Stimulated activated CD8-positive, alpha-beta memory T cell treated with anti-CD3 and anti-CD28 coated beads, Interleukin-15, amount 100 ng/mL, for 24 hours (primary cell): ENCODE measurements at regions not wholly inside any gene's neighbourhood (a gene's known extent, or its start where the extent isn't known, plus 50 kb on each side); places are given as distances from the start of the nearest gene placed in this dataset.
"Not testable (repeated sequence)": the region's sequence is repeated elsewhere in the genome, so short reads cannot be mapped to it uniquely, and the experiment has no call there.

Experiments used
- DNase-seq: peaks from one replicate; pipeline ENCODE4 v3.0.0-alpha.2; 2020; ENCODE audit warnings: low read depth

GRCh38 chr2:111251711-111252110 is 131.0 kb downstream of the BCL2L11 start:
- no peak for DNase-seq

- DNase-seq, result no peak
Measured at GRCh38 chr2:111252436-111252835, 131.7 kb downstream of the BCL2L11 start.

- not testable (repeated sequence) for DNase-seq
Measured at GRCh38 chr2:111254916-111255315, 134.2 kb downstream of the BCL2L11 start.

DNA sequence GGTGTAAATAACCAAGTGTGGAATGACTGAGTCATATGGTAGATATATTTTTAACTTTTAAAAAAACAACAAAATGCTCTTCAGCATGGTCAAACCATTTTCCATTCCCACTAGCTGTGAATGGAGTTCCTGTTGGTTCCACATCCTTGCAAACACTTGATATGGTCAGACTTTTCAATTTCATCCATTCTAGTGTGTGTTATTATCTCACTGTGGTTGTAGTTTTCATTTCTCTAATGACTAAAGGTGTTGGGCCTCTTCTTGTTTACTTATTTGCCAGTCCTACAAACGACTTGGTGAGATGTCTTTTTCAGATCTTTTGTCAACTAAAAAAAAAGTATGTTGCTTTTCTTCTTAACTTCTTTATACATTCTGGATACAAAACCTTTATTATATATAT is 135.9 kb downstream of the BCL2L11 start:
- DNase-seq, result not testable (repeated sequence)

GRCh38 chr2:111257607-111258006 is 136.9 kb downstream of the BCL2L11 start:
- not testable (repeated sequence) for DNase-seq

- not testable (repeated sequence) for DNase-seq
Measured at GRCh38 chr2:111258318-111258717, 137.6 kb downstream of the BCL2L11 start.

GRCh38 chr2:111262627-111263379 is 142.1 kb downstream of the BCL2L11 start:
- not testable (repeated sequence) for DNase-seq

- DNase-seq, result not testable (repeated sequence)
Measured at GRCh38 chr2:111263380-111264017, 142.8 kb downstream of the BCL2L11 start.

DNA sequence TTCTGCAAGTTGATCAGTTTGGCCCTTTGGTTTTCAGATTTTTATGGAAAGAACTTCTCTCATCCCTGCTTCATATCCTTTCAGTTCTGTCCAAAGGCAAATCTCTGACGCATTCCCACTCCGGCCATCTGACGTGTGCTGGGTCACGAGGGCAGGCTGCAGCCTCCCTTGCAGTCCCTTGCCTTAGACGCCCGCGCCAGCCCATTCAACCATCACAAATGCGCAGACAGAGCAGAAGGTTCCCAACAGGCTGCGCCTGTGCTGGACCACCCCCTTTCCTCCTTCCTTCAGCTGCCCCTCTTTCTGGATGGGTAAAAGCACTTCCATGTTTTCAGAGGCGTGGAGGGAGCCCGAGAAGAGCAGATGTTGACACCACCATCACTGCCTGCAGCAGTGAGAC is 144.2 kb downstream of the BCL2L11 start:
- not testable (repeated sequence) for DNase-seq

GRCh38 chr2:111266556-111266955 is 145.8 kb downstream of the BCL2L11 start:
- not testable (repeated sequence) for DNase-seq

DNA sequence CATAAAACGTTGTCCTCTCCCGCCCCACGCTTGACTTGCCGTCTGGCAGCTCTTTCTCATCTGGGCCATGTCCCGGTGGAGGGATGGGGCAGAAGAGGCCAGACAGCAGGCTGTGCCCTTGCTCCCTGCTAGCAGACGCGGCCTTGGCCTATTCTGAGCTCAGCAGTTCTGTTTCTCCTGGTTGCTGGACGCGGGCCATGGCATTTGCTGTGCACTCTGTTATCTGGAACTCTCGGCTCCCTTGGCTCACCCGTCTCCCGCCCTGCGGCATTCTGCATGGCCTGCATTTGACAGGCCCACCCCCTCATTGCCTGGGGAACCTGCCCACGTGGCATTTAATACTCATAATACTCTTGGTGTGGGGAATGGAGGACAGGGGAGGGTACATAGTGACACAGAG is 146.3 kb downstream of the BCL2L11 start:
- not testable (repeated sequence) for DNase-seq

- DNase-seq, result not testable (repeated sequence)
Measured at GRCh38 chr2:111269761-111270323, 149.1 kb downstream of the BCL2L11 start.

- not testable (repeated sequence) for DNase-seq
Measured at GRCh38 chr2:111270569-111270968, 149.9 kb downstream of the BCL2L11 start.

DNA sequence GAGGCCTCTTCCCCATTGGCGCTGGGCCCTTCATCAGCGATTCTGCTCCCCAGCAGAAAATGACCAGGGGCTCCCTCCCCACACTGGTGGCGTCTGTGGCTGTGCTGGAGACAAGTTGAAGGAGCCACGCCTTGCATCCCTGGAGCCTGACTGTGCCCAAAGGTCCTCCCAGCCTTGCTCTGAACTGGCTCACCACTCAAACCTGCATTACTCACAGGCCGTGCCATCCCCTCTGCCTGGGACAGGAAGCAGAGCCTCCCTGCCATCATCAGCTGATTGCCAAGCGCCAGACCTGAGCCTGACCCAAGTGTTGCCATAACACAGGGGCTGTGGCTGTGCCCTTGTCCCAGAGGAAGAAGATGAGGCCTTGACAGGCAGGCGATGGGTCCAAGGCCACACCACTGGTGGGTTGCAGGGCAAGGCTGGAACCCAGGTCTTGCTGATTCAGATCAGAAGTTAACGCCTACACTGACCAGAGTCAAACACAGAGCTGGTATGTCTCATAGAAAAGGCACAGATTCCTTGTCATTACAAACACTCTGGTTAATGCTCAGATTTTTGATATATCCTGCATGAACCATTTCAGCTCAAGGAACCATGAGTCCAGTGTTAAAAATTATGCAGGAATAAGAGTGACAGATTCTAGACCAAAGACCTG is 151.1 kb downstream of the BCL2L11 start:
- not testable (repeated sequence) for DNase-seq

GRCh38 chr2:111273007-111273406 is 152.3 kb downstream of the BCL2L11 start:
- not testable (repeated sequence) for DNase-seq

- DNase-seq, result not testable (repeated sequence)
Measured at GRCh38 chr2:111275047-111275853, 154.5 kb downstream of the BCL2L11 start.

DNA sequence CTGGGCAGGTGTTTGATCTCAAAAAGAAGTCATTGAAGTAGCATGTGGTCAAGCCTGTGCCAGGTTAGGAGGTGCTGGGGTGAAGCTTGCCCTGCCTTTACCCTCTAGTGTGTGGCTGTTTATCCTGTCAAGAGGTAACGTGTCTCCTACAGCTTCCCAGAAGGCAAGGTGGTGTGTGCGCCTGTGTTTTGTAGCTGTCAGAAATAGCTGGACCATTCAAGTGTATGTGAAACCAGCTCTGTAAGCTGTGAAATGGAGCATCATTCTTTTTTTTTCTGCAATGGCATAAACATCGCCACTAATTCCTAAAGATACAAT is 155.1 kb downstream of the BCL2L11 start:
- DNase-seq, result not testable (repeated sequence)

DNA sequence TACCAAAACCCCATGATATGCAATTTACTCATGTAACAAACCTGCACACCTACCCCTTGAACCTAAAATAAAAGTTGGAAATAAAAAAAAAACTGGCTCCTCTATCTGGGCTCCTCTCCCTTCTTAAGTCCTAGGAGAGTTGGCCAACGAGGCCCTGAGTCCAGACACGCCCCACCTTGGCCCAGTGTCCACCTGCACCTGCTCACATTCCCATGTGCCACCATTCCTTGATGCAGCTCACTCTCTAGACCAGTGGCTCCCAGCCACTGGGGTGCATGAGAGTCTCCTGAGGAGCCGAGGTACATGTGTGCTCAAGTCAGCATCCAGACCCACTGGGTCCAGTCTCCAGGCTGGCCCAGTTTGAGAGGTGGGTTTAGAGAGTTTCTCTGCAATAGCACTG is 157.4 kb downstream of the BCL2L11 start:
- DNase-seq, result not testable (repeated sequence)

- DNase-seq, result not testable (repeated sequence)
Measured at GRCh38 chr2:111280709-111281286, 160.1 kb downstream of the BCL2L11 start.

GRCh38 chr2:111282162-111282561 is 161.4 kb downstream of the BCL2L11 start:
- not testable (repeated sequence) for DNase-seq
